Mesendoderm (in vitro differentiated cells): ENCODE measurements at regions not wholly inside any gene's neighbourhood (a gene's known extent, or its start where the extent isn't known, plus 50 kb on each side); places are given as distances from the start of the nearest gene placed in this dataset.

Experiments used
- DNase-seq: peaks from one replicate; pipeline ENCODE4 v3.0.0; 2013
- H2AK5ac ChIP-seq: 2 replicates; pipeline ENCODE4 v1.6.1; 2013; ENCODE audit warnings: low read length, inconsistent platforms
- H2BK120ac ChIP-seq: 2 replicates; pipeline ENCODE4 v1.6.1; 2013; ENCODE audit warnings: low read depth, mild to moderate bottlenecking, low read length, moderate library complexity, mixed read lengths
- H2BK15ac ChIP-seq: replicated peaks from 2 replicates; pipeline ENCODE4 v1.6.1; 2013; ENCODE audit warnings: low read depth, mild to moderate bottlenecking, moderate library complexity
- H2BK5ac ChIP-seq: 2 replicates; pipeline ENCODE4 v1.6.1; 2013; ENCODE audit warnings: low read length, inconsistent platforms
- H3K18ac ChIP-seq: 2 replicates; pipeline ENCODE4 v1.6.1; 2013; ENCODE audit warnings: mild to moderate bottlenecking, low read length, mixed read lengths
- H3K23ac ChIP-seq: one replicate; pipeline ENCODE4 v1.6.1; 2013; ENCODE audit warnings: low read length
- H3K27ac ChIP-seq: 2 replicates; pipeline ENCODE4 v1.5.1; 2013; ENCODE audit warnings: low read depth, mild to moderate bottlenecking, inconsistent platforms, low read length, moderate library complexity
- H3K27me3 ChIP-seq: 2 replicates; pipeline ENCODE4 v1.6.1; 2013; ENCODE audit warnings: low read length, control low read depth, mild to moderate bottlenecking, inconsistent platforms; ENCODE audit not compliant: insufficient read depth, poor library complexity
- H3K36me3 ChIP-seq: 2 replicates; pipeline ENCODE4 v1.6.1; 2013; ENCODE audit warnings: low read length, inconsistent platforms; ENCODE audit not compliant: control insufficient read depth, insufficient read depth
- H3K4ac ChIP-seq: one replicate; pipeline ENCODE4 v1.6.1; 2013; ENCODE audit warnings: low read depth, mild to moderate bottlenecking, low read length, moderate library complexity
- H3K4me1 ChIP-seq: 2 replicates; pipeline ENCODE4 v1.6.1; 2013; ENCODE audit warnings: low read depth, low read length, inconsistent platforms; ENCODE audit not compliant: control insufficient read depth
- H3K4me2 ChIP-seq: 2 replicates; pipeline ENCODE4 v1.6.1; 2013; ENCODE audit warnings: low read length
- H3K4me3 ChIP-seq: 2 replicates; pipeline ENCODE4 v1.5.1; 2013; ENCODE audit warnings: mild to moderate bottlenecking, low read length
- H3K56ac ChIP-seq: one replicate; pipeline ENCODE4 v1.6.1; 2013; ENCODE audit warnings: low read length
- H3K79me1 ChIP-seq: 2 replicates; pipeline ENCODE4 v1.6.1; 2013; ENCODE audit warnings: low read length, inconsistent platforms
- H3K79me2 ChIP-seq: 2 replicates; pipeline ENCODE4 v1.6.1; 2013; ENCODE audit warnings: mild to moderate bottlenecking, low read length; ENCODE audit not compliant: control insufficient read depth, insufficient read depth
- H3K9ac ChIP-seq: 2 replicates; pipeline ENCODE4 v1.6.1; 2013; ENCODE audit warnings: low read length, inconsistent platforms
- H4K5ac ChIP-seq: one replicate; pipeline ENCODE4 v1.6.1; 2013; ENCODE audit warnings: low read length
- H4K8ac ChIP-seq: one replicate; pipeline ENCODE4 v1.6.1; 2013; ENCODE audit warnings: low read depth, mild to moderate bottlenecking, control low read depth, low read length, moderate library complexity
- WGBS: extraction: QIAGEN DNeasy Blood & Tissue Kit; methylation state at CpG from one replicate; pipeline ENCODE4 v1.1.7; 2013; ENCODE audit warnings: low lambda C conversion rate, missing lambda C conversion rate; ENCODE audit not compliant: insufficient coverage; ENCODE audit errors: extremely low coverage; 5-methylcytosine and 5-hydroxymethylcytosine counted together

- Histone ChIP-seq H4K8ac (no peak overlapping the region), H2AK5ac (no peak overlapping the region), H3K4me1 (no peaks in the 10 kb centered on the region), H3K4ac (no peak overlapping the region), H2BK5ac (no peak overlapping the region), H3K4me3 (no peak overlapping the region), H3K4me2 (no peak overlapping the region), H3K27me3 (no peaks in the 10 kb centered on the region), H3K79me2 (no peaks in the 10 kb centered on the region), H2BK15ac (no peak overlapping the region), H3K18ac (no peak overlapping the region), H3K27ac (no peak overlapping the region), H4K5ac (no peak overlapping the region), H3K79me1 (no peaks in the 10 kb centered on the region), H2BK120ac (no peak overlapping the region), H3K23ac (no peak overlapping the region), H3K56ac (no peak overlapping the region), H3K36me3 (no peaks in the 10 kb centered on the region), H3K9ac (no peak overlapping the region)
- WGBS, result no CpG with 5 or more reads among the region's 20 CpGs
- no peak for DNase-seq
Observed at GRCh38 chr2:10217489-10218435, 84.9 kb upstream of the HPCAL1 start.

DNA sequence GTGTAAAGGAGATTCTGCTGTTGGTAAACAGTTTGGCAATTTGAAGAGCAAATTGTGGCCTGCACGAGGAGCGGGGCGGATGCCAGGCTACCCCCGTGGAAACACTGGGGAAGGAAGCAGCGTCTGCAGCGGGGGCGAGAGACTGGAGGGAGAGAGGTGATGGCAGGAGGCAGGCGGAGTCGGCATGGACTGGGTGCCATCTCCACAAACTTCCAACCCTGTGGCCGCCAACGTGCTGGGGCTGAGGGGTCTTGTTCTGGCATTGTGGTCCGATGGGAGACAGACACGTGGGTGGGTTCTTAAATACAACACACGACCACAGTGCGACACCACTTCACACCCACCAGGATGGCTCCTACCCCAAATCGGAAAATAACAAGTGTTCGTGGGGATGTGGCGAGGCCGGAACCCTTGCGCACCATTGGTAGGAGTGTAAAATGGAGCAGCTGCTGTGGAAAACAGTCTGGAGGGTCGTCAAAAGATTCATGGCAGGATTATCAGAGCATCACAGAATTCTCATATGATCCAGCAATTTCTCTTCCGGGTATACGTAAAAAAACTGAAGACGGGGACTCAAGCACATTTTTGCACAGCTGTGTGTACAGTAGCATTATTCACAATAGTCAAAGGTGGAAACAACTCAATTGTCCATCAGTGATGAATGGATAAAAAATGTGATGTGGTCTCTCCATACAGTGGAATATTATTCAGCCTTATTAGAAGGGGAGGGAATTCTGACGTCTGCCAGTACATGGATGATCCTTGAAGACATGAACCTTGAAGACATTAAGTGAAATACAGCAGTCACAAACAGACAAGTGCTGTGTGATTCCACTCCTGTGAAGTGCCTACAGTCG lies 82.4 kb upstream of the HPCAL1 start:
- Histone ChIP-seq H4K8ac (no peak overlapping the region), H3K4ac (no peak overlapping the region), H3K36me3 (no peaks in the 10 kb centered on the region), H4K5ac (no peak overlapping the region), H2BK5ac (no peak overlapping the region), H3K27me3 (no peaks in the 10 kb centered on the region), H3K56ac (no peak overlapping the region), H3K18ac (no peak overlapping the region), H3K79me2 (no peaks in the 10 kb centered on the region), H3K23ac (no peak overlapping the region), H3K27ac (no peak overlapping the region), H2BK120ac (no peak overlapping the region), H3K79me1 (no peaks in the 10 kb centered on the region), H3K4me1 (no peaks in the 10 kb centered on the region), H2AK5ac (no peak overlapping the region), H3K4me2 (no peak overlapping the region), H3K9ac (no peak overlapping the region), H3K4me3 (no peak overlapping the region), H2BK15ac (no peak overlapping the region)
- WGBS, result no CpG with 5 or more reads among the region's 26 CpGs
- no peak for DNase-seq

GRCh38 chr2:10220902-10221391 lies 81.8 kb upstream of the HPCAL1 start:
- DNase-seq, result no peak
- no peak overlapping the region for H2AK5ac ChIP-seq
- H3K79me1 ChIP-seq, result no peaks in the 10 kb centered on the region
- H3K27ac ChIP-seq, result no peak overlapping the region
- H3K4me3 ChIP-seq, result no peak overlapping the region
- H4K8ac ChIP-seq, result no peak overlapping the region
- H3K18ac ChIP-seq, result no peak overlapping the region
- no peak overlapping the region for H3K4me2 ChIP-seq
- no peak overlapping the region for H3K4ac ChIP-seq
- H2BK5ac ChIP-seq, result no peak overlapping the region
- no peak overlapping the region for H3K56ac ChIP-seq
- no peak overlapping the region for H4K5ac ChIP-seq
- no CpG with 5 or more reads among the region's 9 CpGs for WGBS
- no peaks in the 10 kb centered on the region for H3K27me3 ChIP-seq
- H3K23ac ChIP-seq, result no peak overlapping the region
- no peak overlapping the region for H2BK120ac ChIP-seq
- no peaks in the 10 kb centered on the region for H3K79me2 ChIP-seq
- no peak overlapping the region for H3K9ac ChIP-seq
- no peak overlapping the region for H2BK15ac ChIP-seq
- H3K36me3 ChIP-seq, result no peaks in the 10 kb centered on the region
- H3K4me1 ChIP-seq, result no peaks in the 10 kb centered on the region

- Histone ChIP-seq H3K18ac (no peak overlapping the region), H3K79me2 (no peaks in the 10 kb centered on the region), H4K5ac (no peak overlapping the region), H3K27me3 (no peaks in the 10 kb centered on the region), H3K4me2 (no peak overlapping the region), H3K23ac (no peak overlapping the region), H3K4ac (no peak overlapping the region), H3K56ac (no peak overlapping the region), H2AK5ac (no peak overlapping the region), H4K8ac (no peak overlapping the region), H2BK15ac (no peak overlapping the region), H3K79me1 (no peaks in the 10 kb centered on the region), H2BK5ac (no peak overlapping the region), H3K9ac (no peak overlapping the region), H2BK120ac (no peak overlapping the region), H3K4me1 (no peaks in the 10 kb centered on the region), H3K4me3 (no peak overlapping the region), H3K27ac (no peak overlapping the region), H3K36me3 (no peaks in the 10 kb centered on the region)
- no CpG with 5 or more reads among the region's 11 CpGs for WGBS
- no peak for DNase-seq
Observed at GRCh38 chr2:10221443-10221842, 81.3 kb upstream of the HPCAL1 start.

GRCh38 chr2:10221976-10222870 lies 80.5 kb upstream of the HPCAL1 start:
- Histone ChIP-seq H3K4me3 (no peak overlapping the region), H3K36me3 (no peaks in the 10 kb centered on the region), H2BK5ac (no peak overlapping the region), H4K5ac (no peak overlapping the region), H2BK15ac (no peak overlapping the region), H3K9ac (no peak overlapping the region), H3K79me2 (no peaks in the 10 kb centered on the region), H3K18ac (no peak overlapping the region), H3K4ac (no peak overlapping the region), H3K23ac (no peak overlapping the region), H3K27ac (no peak overlapping the region), H3K4me1 (no peaks in the 10 kb centered on the region), H3K4me2 (no peak overlapping the region), H3K27me3 (no peaks in the 10 kb centered on the region), H2AK5ac (no peak overlapping the region), H2BK120ac (no peak overlapping the region), H3K79me1 (no peaks in the 10 kb centered on the region), H4K8ac (no peak overlapping the region), H3K56ac (no peak overlapping the region)
- DNase-seq, result no peak
- WGBS, result no CpG with 5 or more reads among the region's 19 CpGs
